Astrocyte of the cerebellum (primary cell): ENCODE measurements at regions not wholly inside any gene's neighbourhood (a gene's known extent, or its start where the extent isn't known, plus 50 kb on each side); places are given as distances from the start of the nearest gene placed in this dataset.
A peak's percentile ranks its signal among the peaks of the same experiment; 100 is the strongest.

Experiments used
- DNase-seq: peaks from one replicate; pipeline ENCODE4 v3.0.0-alpha.2; 2011; ENCODE audit warnings: low read depth
- H3K4me3 ChIP-seq: 2 replicates; pipeline ENCODE4 v1.5.1; 2011; ENCODE audit warnings: mild to moderate bottlenecking, low read depth, low read length, moderate library complexity
- in situ Hi-C: cut with HindIII; loops from 2 replicates; pipeline ENCODE4 v1.10.0; 2017; ENCODE audit warnings: low sequenced_read_pairs
- TF ChIP-seq, protein P1 (sequence below): IDR thresholded peaks from 2 replicates; pipeline ENCODE4 v1.5.1; 2012; ENCODE audit warnings: low read length, low read depth, moderate library complexity, mild to moderate bottlenecking; ENCODE audit errors: missing control alignments

DNA sequence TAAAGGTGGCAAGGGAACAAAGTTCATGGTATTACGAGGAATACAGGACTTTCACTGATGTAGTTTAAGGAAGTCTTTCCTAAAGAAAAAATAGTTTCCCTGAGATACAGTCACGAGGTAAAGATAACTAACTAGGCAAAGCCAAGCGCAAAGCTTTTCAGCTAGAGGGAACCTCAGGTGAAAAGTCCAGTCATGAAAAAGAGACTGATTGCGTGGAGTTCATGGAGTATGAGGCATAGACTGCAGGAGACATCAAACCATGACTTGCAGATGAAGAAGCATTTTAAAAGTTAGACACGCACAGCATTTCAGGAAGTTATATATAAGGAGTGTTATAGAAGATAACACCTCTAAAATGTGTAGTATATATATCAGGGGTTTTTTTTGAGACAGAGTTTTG is 205.6 kb upstream of the ZNF184 start:
- TF ChIP-seq, protein P1, sequence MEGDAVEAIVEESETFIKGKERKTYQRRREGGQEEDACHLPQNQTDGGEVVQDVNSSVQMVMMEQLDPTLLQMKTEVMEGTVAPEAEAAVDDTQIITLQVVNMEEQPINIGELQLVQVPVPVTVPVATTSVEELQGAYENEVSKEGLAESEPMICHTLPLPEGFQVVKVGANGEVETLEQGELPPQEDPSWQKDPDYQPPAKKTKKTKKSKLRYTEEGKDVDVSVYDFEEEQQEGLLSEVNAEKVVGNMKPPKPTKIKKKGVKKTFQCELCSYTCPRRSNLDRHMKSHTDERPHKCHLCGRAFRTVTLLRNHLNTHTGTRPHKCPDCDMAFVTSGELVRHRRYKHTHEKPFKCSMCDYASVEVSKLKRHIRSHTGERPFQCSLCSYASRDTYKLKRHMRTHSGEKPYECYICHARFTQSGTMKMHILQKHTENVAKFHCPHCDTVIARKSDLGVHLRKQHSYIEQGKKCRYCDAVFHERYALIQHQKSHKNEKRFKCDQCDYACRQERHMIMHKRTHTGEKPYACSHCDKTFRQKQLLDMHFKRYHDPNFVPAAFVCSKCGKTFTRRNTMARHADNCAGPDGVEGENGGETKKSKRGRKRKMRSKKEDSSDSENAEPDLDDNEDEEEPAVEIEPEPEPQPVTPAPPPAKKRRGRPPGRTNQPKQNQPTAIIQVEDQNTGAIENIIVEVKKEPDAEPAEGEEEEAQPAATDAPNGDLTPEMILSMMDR: no peak
- no peak overlapping the region for H3K4me3 ChIP-seq
- in situ Hi-C loops: no loop called here
- no peak for DNase-seq

DNA sequence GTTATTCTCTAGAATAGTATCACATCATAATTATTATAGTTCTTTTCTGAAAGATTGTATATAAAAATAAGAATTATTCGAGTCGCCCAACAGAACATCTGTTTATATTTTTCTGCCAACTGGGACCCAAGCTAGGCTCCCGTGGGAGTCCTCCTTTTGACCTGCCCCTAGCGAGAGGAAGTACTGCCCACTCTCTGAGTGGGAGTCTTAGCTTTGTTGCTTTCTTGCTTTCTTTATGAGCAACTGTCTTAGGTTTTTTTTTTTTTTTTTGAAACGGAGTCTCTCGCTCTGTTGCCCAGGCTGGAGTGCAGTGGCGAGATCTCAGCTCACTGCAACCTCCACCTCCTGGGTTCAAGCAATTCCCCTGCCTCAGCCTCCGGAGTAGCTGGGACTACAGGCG is 202.0 kb upstream of the ZNF184 start:
- TF ChIP-seq, protein P1: no peak
- no peak overlapping the region for H3K4me3 ChIP-seq
- in situ Hi-C loops: no loop called here
- no peak for DNase-seq

DNA sequence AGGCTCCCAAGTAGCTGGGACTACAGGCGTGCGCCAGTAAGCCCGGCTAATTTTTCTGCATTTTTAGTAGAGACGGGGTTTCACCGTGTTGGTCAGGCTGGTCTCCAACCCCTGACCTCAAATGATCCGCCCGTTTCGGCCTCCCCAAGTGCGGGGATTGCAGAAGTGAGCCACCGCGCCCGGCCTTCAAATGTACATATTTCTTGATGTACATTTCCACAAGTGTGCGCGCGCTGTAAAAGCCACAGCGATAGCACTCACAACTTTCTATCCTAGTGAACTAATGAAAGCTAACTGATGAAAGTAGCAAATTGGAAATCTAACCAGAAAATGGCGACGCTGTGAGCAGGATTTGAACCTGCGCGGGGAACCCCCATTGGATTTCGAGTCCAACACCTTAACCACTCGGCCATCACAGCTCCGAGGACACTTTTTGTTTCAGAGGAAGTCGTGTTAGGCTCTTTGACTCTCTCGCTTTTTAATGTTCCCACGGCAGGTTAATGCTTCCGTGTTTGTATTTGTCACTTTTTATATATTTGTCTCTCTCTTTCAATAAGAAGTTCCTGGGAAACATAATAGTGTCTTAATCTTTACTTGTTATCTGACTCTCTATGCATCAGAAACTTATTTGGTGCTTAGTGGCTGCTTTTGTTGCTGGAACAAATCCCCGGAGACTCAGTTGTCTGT is 199.4 kb upstream of the ZNF184 start:
- peak overlapping the region; percentile 23 for H3K4me3 ChIP-seq
- TF ChIP-seq, protein P1: no peak
- no peak for DNase-seq
- in situ Hi-C loops: no loop called here

DNA sequence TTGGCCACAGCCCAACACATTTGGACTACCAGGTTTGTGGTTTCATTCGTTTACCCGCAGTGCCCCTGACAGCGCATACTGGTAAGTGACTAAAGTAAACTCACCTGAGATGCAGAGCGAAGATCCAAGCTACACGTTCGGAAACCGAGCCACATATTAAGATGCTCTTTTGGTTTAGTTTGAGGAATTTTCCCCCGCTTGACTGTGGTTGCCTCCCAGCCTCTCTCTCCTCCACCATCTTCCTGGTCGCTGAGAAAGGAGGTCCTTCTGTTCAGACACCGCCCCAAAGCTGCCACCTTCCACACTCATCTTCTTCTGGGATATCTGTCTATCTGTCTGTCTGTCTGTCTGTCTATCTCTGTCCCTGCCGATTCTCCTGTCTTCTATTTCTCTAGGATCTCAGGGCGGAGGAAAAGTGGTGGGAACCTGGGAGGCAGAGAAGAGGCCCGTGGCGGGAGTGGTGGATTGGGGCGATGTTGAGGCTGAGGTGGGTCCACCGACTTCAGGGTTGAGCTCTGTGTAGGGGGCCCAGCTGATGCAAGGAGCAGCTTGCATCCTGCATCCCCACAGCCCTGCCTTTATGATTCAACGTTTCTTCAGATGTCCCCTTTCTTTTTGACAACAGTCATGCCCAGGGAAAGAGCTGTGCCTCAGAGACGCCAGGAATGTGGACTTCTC is 196.9 kb upstream of the ZNF184 start:
- TF ChIP-seq, protein P1: no peak
- no peak for DNase-seq
- in situ Hi-C loops: no loop called here
- H3K4me3 ChIP-seq: peak overlapping the region; percentile 43

DNA sequence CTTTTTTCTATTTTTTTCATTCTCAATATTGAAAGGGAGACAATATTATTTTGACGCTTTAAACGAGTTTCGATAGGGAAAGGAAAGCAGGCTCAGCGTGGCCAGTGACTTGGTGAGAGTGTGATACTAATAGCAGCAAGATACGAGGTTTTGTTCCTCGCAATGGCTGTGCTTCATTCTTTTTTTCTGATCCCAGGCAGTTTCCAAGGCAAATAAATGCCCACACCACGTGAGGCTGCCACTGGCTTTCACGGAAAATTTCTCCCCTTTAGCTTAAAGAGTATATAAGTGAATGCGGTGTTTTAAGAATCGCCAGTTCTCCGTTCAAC is 196.4 kb upstream of the ZNF184 start:
- H3K4me3 ChIP-seq: peak overlapping the region; percentile 43
- in situ Hi-C loops: no loop called here
- TF ChIP-seq, protein P1: no peak
- no peak for DNase-seq

DNA sequence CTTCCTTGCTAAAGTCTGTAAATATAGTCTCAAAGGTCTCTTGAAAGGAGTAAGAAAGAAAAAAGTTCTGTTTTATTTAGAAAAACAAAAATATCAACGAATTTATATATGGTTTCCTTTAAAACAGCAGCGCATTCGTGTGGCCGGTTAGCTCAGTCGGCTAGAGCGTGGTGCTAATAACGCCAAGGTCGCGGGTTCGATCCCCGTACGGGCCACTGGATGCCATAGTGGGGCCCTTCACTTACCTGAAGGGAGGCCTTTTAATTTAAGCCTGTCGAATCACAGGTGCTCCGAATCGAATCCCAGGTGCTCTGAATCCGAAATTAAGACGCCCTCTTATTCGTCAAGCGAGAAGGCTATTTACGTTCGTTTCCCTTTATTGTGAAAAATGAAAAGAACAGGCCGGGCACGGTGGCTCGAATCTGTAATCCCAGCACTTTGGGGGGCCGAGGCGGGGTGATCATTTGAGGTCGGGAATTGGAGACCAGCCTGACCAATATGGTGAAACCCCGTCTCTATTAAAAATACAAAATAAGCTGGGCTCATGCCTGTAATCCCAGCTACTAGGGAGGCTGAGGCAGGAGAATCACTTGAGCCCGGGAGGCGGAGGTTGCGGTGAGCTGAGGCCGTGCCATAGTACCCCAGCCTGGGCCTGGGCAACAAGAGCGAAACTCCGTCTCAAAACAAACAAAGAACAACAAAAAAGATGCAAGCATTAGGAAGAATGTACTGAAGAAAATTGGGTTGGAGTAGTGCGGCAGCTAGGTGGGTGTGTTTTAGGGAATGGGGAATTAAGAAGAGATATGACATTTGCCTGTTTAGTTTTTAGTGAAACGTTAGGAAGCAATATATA is 195.8 kb upstream of the ZNF184 start:
- H3K4me3 ChIP-seq: peak overlapping the region; percentile 43
- in situ Hi-C loops: no loop called here
- DNase-seq: no peak
- TF ChIP-seq, protein P1: no peak
